ENCODE measurements at regions not wholly inside any gene's neighbourhood (a gene's known extent, or its start where the extent isn't known, plus 50 kb on each side); places are given as distances from the start of the nearest gene placed in this dataset.

DNA sequence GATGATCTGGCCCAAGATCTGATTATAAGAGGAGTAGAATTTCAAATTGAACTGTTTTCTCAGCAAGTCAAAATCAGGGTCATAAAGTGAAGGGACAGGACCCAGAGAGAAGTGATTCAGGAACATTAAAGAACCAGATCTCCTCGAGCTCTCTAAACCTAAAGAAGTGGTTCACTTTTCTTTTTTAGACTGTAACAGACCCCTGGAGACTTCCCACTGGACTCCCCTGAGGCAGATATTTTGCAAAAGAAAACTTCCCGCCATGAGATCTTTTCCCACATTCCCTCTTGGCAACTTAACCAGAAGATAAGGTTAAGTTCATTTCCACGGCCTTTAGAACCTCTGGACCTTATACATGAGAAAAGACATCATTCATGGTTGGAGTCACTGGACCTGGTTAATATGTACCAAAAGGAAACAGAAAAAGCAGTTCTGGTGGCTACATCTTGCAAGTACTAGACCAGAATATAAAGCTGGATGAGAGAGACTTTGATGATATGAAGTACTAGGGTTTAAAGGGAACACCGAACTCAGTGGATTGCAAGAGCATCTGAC lies 1061.4 kb downstream of the MRPL39 start:
- TF ChIP-seq GATA2 (IDR thresholded peaks at IDR 0.05; ENCODE audit: insufficient read depth, insufficient read length, low read depth, low read length) = no peak
- TF ChIP-seq, protein P1, sequence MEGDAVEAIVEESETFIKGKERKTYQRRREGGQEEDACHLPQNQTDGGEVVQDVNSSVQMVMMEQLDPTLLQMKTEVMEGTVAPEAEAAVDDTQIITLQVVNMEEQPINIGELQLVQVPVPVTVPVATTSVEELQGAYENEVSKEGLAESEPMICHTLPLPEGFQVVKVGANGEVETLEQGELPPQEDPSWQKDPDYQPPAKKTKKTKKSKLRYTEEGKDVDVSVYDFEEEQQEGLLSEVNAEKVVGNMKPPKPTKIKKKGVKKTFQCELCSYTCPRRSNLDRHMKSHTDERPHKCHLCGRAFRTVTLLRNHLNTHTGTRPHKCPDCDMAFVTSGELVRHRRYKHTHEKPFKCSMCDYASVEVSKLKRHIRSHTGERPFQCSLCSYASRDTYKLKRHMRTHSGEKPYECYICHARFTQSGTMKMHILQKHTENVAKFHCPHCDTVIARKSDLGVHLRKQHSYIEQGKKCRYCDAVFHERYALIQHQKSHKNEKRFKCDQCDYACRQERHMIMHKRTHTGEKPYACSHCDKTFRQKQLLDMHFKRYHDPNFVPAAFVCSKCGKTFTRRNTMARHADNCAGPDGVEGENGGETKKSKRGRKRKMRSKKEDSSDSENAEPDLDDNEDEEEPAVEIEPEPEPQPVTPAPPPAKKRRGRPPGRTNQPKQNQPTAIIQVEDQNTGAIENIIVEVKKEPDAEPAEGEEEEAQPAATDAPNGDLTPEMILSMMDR (IDR thresholded peaks at IDR 0.05; ENCODE audit: extremely low read depth in 1 of 2, insufficient read depth in 1 of 2, low read depth in 1 of 2, low read length in 2 of 2) = no peak

Data from endothelial cell of umbilical vein (primary cell).